K562 (cell line): ENCODE measurements at regions not wholly inside any gene's neighbourhood (a gene's known extent, or its start where the extent isn't known, plus 50 kb on each side); places are given as distances from the start of the nearest gene placed in this dataset.

ENCODE experiments used
- ATF3 ChIP-seq, 2 experiments: fragments of 450-650 bp in 1 of 2; sonication (generic) in 1 of 2; formaldehyde crosslinking in 1 of 2; IDR thresholded peaks in 1 of 2; conservative IDR thresholded peaks in 1 of 2; 2 replicates each; pipeline versions ENCODE4 v1.6.1 to v1.8.1; 2016 to 2023; ENCODE audit warnings: mild to moderate bottlenecking in 2 of 2, moderate library complexity in 2 of 2, inconsistent platforms in 1 of 2, missing genetic modification reagents in 1 of 2
- CEBPB ChIP-seq: fragments of 450-650 bp; IDR thresholded peaks from 2 replicates; pipeline ENCODE4 v1.6.1; 2016; ENCODE audit warnings: missing genetic modification characterization, missing compliant biosample characterization
- CEBPG ChIP-seq, 3 experiments: fragments of 200-800 bp in 1 of 3; sonication (Bioruptor generic) in 1 of 3; sonication (generic) in 1 of 3; formaldehyde crosslinking in 1 of 3; IDR thresholded peaks in 2 of 3; conservative IDR thresholded peaks in 1 of 3; 2 replicates each; pipeline versions ENCODE4 v1.6.1 to v1.8.0; 2016 to 2022; ENCODE audit warnings: missing compliant biosample characterization in 2 of 3, missing genetic modification characterization in 2 of 3, mild to moderate bottlenecking in 1 of 3, missing genetic modification reagents in 1 of 3
- FOSL1 ChIP-seq: fragments of 200-800 bp; sonication (Bioruptor generic); conservative IDR thresholded peaks from 2 replicates; pipeline ENCODE4 v1.6.1; 2016; ENCODE audit warnings: missing genetic modification characterization, missing compliant biosample characterization
- FOXM1 ChIP-seq, 2 experiments: fragments of 450-650 bp in 1 of 2; sonication (generic) in 1 of 2; formaldehyde crosslinking in 1 of 2; IDR thresholded peaks; 2 replicates each; pipeline versions ENCODE4 v1.6.1 to v1.9.0; 2017 to 2022; ENCODE audit warnings: low read depth in 2 of 2, mild to moderate bottlenecking in 2 of 2, missing genetic modification reagents in 1 of 2, moderate library complexity in 1 of 2
- KLF6 ChIP-seq: fragments of 250-450 bp; sonication (Bioruptor Pico); IDR thresholded peaks from 2 replicates; pipeline ENCODE4 v1.4.0; 2020; ENCODE audit warnings: mild to moderate bottlenecking, moderate library complexity, borderline replicate concordance
- MCM2 ChIP-seq: fragments of 450-650 bp; IDR thresholded peaks from 2 replicates; pipeline ENCODE4 v1.6.1; 2017; ENCODE audit warnings: low read depth, mild to moderate bottlenecking
- POLR2A ChIP-seq: fragments of 450-650 bp; conservative IDR thresholded peaks from 2 replicates; pipeline ENCODE4 v1.6.1; 2016
- SMAD1 ChIP-seq: fragments of 150-350 bp; IDR thresholded peaks from 2 replicates; pipeline ENCODE4 v1.6.1; 2014; ENCODE audit warnings: low read length, low read depth; ENCODE audit not compliant: partially characterized antibody
- TRIM25 ChIP-seq: fragments of 450-650 bp; IDR thresholded peaks from 2 replicates; pipeline ENCODE4 v1.7.0; 2016; ENCODE audit warnings: borderline replicate concordance
- ZNF12 ChIP-seq: sonication (generic); formaldehyde crosslinking; IDR thresholded peaks from 2 replicates; pipeline ENCODE4 v1.4.0; 2020; ENCODE audit warnings: mild to moderate bottlenecking, missing genetic modification reagents
- TF ChIP-seq, protein P1 (sequence below): fragments of 450-650 bp; formaldehyde crosslinking; IDR thresholded peaks from 2 replicates; pipeline ENCODE4 v1.4.0; 2022; ENCODE audit warnings: mild to moderate bottlenecking, moderate library complexity
- TF ChIP-seq, protein P2 (sequence below), 2 experiments: fragments of 450-650 bp; IDR thresholded peaks; 2 replicates each; pipeline ENCODE4 v1.6.1; 2016; ENCODE audit warnings: mild to moderate bottlenecking in 2 of 2, borderline replicate concordance in 1 of 2, low read depth in 1 of 2, moderate library complexity in 1 of 2

- TF ChIP-seq CEBPG (CRISPR knock-in tag; IDR thresholded peaks at IDR 0.05): no peak
- peak in 1 of 2 experiments; percentile 53; a peak in 2 of 4 replicates for TF ChIP-seq CEBPG (tag; conservative IDR thresholded peaks at IDR 0.05 in 1 of 2, IDR thresholded peaks at IDR 0.05 in 1 of 2)
- TF ChIP-seq, protein P1, sequence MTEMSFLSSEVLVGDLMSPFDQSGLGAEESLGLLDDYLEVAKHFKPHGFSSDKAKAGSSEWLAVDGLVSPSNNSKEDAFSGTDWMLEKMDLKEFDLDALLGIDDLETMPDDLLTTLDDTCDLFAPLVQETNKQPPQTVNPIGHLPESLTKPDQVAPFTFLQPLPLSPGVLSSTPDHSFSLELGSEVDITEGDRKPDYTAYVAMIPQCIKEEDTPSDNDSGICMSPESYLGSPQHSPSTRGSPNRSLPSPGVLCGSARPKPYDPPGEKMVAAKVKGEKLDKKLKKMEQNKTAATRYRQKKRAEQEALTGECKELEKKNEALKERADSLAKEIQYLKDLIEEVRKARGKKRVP (CRISPR knock-in tag): no peak
- no peak for TF ChIP-seq MCM2
- no peak for TF ChIP-seq POLR2A
- TF ChIP-seq, protein P2, sequence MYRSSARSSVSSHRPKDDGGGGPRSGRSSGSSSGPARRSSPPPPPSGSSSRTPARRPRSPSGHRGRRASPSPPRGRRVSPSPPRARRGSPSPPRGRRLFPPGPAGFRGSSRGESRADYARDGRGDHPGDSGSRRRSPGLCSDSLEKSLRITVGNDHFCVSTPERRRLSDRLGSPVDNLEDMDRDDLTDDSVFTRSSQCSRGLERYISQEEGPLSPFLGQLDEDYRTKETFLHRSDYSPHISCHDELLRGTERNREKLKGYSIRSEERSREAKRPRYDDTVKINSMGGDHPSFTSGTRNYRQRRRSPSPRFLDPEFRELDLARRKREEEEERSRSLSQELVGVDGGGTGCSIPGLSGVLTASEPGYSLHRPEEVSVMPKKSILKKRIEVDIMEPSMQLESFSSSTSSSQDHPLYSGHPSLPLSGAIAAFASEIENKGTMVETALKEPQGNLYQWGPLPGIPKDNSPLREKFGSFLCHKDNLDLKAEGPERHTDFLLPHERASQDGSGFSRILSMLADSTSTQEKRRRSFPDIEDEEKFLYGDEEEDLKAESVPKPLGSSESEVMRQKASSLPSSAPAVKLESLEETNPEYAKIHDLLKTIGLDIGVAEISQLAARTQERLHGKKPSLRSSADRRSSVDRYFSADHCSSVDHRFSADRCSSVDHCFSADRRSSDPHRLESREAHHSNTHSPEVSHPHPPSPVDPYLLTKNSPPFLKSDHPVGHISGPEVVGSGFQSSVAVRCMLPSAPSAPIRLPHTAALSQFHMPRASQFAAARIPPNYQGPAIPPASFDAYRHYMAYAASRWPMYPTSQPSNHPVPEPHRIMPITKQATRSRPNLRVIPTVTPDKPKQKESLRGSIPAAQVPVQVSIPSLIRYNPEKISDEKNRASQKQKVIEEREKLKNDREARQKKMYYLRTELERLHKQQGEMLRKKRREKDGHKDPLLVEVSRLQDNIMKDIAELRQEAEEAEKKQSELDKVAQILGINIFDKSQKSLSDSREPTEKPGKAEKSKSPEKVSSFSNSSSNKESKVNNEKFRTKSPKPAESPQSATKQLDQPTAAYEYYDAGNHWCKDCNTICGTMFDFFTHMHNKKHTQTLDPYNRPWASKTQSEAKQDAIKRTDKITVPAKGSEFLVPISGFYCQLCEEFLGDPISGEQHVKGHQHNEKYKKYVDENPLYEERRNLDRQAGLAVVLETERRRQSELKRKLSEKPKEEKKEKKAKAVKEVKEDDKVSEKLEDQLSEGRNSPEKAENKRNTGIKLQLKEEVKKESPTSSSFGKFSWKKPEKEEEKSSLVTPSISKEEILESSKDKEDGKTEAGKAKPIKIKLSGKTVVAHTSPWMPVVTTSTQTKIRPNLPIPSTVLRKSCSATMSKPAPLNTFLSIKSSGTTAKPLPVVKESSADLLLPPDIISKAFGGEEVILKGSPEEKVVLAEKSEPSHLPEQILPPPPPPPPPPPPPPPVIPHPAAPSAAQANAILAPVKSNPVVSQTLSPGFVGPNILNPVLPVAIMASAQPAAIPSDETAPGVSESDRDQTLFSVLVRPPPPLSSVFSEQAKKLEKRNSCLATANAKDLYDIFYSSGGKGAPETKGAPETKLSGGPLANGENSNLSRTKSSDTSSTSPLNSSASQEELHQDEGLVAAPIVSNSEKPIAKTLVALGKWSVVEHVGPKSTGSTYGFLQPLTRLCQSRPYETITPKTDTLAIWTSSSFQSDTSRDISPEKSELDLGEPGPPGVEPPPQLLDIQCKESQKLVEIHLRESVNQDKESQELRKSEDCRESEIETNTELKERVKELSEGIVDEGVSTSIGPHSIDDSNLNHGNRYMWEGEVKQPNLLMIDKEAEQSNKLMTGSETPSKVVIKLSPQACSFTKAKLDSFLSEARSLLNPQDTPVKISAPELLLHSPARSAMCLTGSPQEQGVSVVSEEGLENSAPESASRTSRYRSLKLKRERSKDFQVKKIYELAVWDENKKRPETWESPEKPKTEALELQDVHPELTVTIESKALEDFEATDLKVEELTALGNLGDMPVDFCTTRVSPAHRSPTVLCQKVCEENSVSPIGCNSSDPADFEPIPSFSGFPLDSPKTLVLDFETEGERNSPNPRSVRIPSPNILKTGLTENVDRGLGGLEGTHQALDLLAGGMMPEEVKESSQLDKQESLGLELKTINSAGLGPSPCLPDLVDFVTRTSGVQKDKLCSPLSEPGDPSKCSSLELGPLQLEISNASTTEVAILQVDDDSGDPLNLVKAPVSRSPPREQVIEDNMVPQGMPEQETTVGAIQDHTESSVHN (IDR thresholded peaks at IDR 0.05; ENCODE audit: borderline replicate concordance in 1 of 2, low read depth in 1 of 2): 0 out of 4 replicates have a peak, but pooled peaks of 1 of the 2 experiments have one; percentile 41
- no peak for TF ChIP-seq CEBPB
- no peak for TF ChIP-seq TRIM25
- peak; percentile 95 for TF ChIP-seq ATF3 (IDR thresholded peaks at IDR 0.05)
- no peak; the same call in 1 of the 2 replicates for TF ChIP-seq ATF3 (CRISPR knock-in tag; conservative IDR thresholded peaks at IDR 0.05)
- TF ChIP-seq KLF6: no peak
- no peak for TF ChIP-seq SMAD1
- TF ChIP-seq ZNF12: no peak
- peak; percentile 99 for TF ChIP-seq FOSL1 (tag)
- TF ChIP-seq FOXM1 (IDR thresholded peaks at IDR 0.05; ENCODE audit: low read depth): no peak
- TF ChIP-seq FOXM1 (CRISPR knock-in tag; IDR thresholded peaks at IDR 0.05; ENCODE audit: low read depth): no peak
These were observed 229.7 kb downstream of the KCNRG start (continued) for GRCh38 chr13:50244713-50245574.
